ENCODE measurements at regions not wholly inside any gene's neighbourhood (a gene's known extent, or its start where the extent isn't known, plus 50 kb on each side); places are given as distances from the start of the nearest gene placed in this dataset.

DNA sequence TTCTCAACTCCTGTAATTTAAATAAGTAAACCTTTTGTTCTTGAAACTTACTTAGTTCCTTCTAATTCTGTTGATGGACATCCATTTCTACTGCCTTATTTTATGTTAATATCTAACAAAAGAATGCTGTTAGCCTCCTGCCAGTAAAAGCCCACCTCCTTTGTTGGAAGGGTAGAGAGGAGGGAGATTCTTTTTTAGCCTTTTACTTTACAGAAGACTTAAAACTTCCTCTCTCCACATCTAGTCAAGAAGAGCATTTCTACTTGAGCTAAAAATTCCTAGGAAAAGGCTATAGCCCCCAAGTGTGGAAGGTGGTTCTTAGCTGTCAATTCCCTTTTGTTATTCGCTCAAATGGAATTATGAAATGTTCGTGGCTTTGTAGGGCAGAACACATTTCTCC lies 118.7 kb downstream of the ZIC3 start:
- Mint-ChIP-seq H3K4me1 (ENCODE audit: unreplicated experiment) (no peaks in the 10 kb centered on the region), H3K27me3 (ENCODE audit: unreplicated experiment) (no peaks in the 10 kb centered on the region), H3K9me3 (ENCODE audit: unreplicated experiment) (peaks cover 32% of the 10 kb centered on the region), H3K4me3 (ENCODE audit: unreplicated experiment) (no peak overlapping the region), H3K27ac (ENCODE audit: unreplicated experiment) (no peak overlapping the region), H3K36me3 (ENCODE audit: unreplicated experiment) (no peaks in the 10 kb centered on the region)
- no peak for DNase-seq (ENCODE audit: extremely low spot score, unreplicated experiment)
- TF ChIP-seq, protein P1, sequence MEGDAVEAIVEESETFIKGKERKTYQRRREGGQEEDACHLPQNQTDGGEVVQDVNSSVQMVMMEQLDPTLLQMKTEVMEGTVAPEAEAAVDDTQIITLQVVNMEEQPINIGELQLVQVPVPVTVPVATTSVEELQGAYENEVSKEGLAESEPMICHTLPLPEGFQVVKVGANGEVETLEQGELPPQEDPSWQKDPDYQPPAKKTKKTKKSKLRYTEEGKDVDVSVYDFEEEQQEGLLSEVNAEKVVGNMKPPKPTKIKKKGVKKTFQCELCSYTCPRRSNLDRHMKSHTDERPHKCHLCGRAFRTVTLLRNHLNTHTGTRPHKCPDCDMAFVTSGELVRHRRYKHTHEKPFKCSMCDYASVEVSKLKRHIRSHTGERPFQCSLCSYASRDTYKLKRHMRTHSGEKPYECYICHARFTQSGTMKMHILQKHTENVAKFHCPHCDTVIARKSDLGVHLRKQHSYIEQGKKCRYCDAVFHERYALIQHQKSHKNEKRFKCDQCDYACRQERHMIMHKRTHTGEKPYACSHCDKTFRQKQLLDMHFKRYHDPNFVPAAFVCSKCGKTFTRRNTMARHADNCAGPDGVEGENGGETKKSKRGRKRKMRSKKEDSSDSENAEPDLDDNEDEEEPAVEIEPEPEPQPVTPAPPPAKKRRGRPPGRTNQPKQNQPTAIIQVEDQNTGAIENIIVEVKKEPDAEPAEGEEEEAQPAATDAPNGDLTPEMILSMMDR (IDR thresholded peaks at IDR 0.05): no peak

DNA sequence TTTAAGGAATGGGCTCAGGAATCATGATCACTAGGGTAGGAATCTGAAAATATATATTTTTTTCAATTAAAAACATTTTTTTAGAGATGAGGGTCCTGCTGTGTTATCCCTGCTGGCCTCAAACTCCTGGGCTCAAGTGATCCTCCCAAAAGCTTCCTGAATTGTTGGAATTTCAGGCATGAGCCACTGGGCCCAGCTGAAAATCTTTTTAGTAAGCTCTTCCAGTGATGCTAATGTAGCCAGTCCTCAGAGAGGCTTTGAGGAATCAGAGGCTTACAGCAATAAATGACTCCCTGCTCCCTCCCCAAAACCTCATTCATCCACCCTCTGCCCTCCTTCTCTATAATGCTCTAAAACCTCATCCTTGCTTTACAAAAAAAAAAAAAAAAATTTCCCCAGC lies 129.5 kb downstream of the ZIC3 start:
- Mint-ChIP-seq H3K4me1 (ENCODE audit: unreplicated experiment) (no peaks in the 10 kb centered on the region), H3K27me3 (ENCODE audit: unreplicated experiment) (no peaks in the 10 kb centered on the region), H3K27ac (ENCODE audit: unreplicated experiment) (no peak overlapping the region), H3K36me3 (ENCODE audit: unreplicated experiment) (no peaks in the 10 kb centered on the region), H3K4me3 (ENCODE audit: unreplicated experiment) (no peak overlapping the region), H3K9me3 (ENCODE audit: unreplicated experiment) (peaks cover 26% of the 10 kb centered on the region)
- DNase-seq (ENCODE audit: extremely low spot score, unreplicated experiment): no peak
- TF ChIP-seq, protein P1 (IDR thresholded peaks at IDR 0.05): no peak

DNA sequence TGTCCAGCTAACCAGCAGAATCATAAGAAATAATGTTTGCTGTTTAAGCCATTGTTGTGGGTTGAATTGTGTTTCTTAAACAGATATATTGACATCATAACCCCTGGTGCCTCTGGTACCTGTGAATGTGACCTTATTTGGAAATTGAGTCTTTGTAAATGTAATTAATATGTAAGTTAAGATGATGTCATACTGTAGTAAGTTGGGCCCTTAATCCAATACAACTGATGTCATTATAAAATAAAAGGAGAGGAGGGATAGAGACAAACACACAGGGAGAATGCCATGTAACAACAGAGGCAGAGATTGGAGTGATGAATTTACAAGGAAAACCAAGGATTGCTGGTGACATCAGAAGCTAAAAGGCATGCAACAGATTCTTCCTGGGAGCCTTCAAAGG lies 141.4 kb downstream of the ZIC3 start:
- Mint-ChIP-seq H3K4me3 (ENCODE audit: unreplicated experiment) (no peak overlapping the region), H3K4me1 (ENCODE audit: unreplicated experiment) (no peaks in the 10 kb centered on the region), H3K9me3 (ENCODE audit: unreplicated experiment) (peaks cover 35% of the 10 kb centered on the region), H3K27ac (ENCODE audit: unreplicated experiment) (no peak overlapping the region), H3K27me3 (ENCODE audit: unreplicated experiment) (no peaks in the 10 kb centered on the region), H3K36me3 (ENCODE audit: unreplicated experiment) (no peaks in the 10 kb centered on the region)
- no peak for DNase-seq (ENCODE audit: extremely low spot score, unreplicated experiment)
- TF ChIP-seq, protein P1 (IDR thresholded peaks at IDR 0.05): no peak

DNA sequence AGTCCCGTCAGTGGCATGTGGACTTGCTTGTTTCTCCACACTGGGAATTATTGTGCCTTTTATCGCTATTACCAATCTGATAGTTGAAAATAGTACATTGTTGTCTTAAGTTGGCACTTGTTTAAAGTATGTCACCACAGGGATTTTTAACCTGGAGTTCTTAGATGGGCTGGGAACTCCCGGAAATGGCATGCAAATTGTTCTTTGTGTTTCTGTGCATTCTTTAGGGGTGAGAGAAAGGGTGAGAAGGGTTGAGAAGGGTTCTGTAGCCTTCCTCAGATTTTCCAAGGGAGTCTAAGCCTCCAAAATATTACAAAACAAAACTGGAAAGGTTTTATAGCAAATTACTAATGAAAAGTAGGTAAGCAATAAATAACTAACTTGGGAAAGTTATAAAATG lies 176.9 kb downstream of the ZIC3 start:
- TF ChIP-seq, protein P1 (IDR thresholded peaks at IDR 0.05): no peak
- H3K27ac Mint-ChIP-seq (ENCODE audit: unreplicated experiment): no peak overlapping the region
- H3K36me3 Mint-ChIP-seq (ENCODE audit: unreplicated experiment): no peaks in the 10 kb centered on the region
- peaks cover 43% of the 10 kb centered on the region for H3K9me3 Mint-ChIP-seq (ENCODE audit: unreplicated experiment)
- no peaks in the 10 kb centered on the region for H3K27me3 Mint-ChIP-seq (ENCODE audit: unreplicated experiment)
- no peak overlapping the region for H3K4me3 Mint-ChIP-seq (ENCODE audit: unreplicated experiment)
- no peak for DNase-seq (ENCODE audit: extremely low spot score, unreplicated experiment)
- no peaks in the 10 kb centered on the region for H3K4me1 Mint-ChIP-seq (ENCODE audit: unreplicated experiment)

DNA sequence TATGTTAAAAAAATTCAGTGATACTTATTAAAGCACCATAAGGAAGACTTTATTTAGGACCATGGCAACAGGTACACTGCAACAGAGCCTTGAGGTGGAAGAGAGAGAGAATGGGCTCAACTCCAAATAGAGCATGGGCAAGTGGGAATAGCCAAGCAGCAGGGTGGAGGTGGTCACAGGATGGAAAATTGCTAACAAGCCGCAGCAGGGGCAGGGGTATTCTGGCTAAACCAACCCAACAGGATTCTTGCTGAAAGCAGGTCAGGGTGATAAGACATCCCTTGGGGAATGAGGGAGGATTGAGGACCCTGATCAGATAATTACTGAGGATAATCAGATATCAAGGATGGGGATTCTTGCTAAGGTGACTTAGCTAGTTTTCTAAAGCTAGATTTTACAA lies 177.5 kb downstream of the ZIC3 start:
- DNase-seq (ENCODE audit: extremely low spot score, unreplicated experiment): no peak
- TF ChIP-seq, protein P1 (IDR thresholded peaks at IDR 0.05): no peak
- H3K27ac Mint-ChIP-seq (ENCODE audit: unreplicated experiment): no peak overlapping the region
- peaks cover 43% of the 10 kb centered on the region for H3K9me3 Mint-ChIP-seq (ENCODE audit: unreplicated experiment)
- no peak overlapping the region for H3K4me3 Mint-ChIP-seq (ENCODE audit: unreplicated experiment)
- H3K36me3 Mint-ChIP-seq (ENCODE audit: unreplicated experiment): no peaks in the 10 kb centered on the region
- no peaks in the 10 kb centered on the region for H3K4me1 Mint-ChIP-seq (ENCODE audit: unreplicated experiment)
- no peaks in the 10 kb centered on the region for H3K27me3 Mint-ChIP-seq (ENCODE audit: unreplicated experiment)
